ENCODE measurements at regions not wholly inside any gene's neighbourhood (a gene's known extent, or its start where the extent isn't known, plus 50 kb on each side); places are given as distances from the start of the nearest gene placed in this dataset.

- TF ChIP-seq CTCF (IDR thresholded peaks at IDR 0.05) (no peak), POLR2A (IDR thresholded peaks at IDR 0.05) (no peak)
Measured at GRCh38 chr14:82359201-82359600, 825.5 kb upstream of the SEL1L start.
